ENCODE measurements at regions not wholly inside any gene's neighbourhood (a gene's known extent, or its start where the extent isn't known, plus 50 kb on each side); places are given as distances from the start of the nearest gene placed in this dataset.
"Not testable (repeated sequence)": the region's sequence is repeated elsewhere in the genome, so short reads cannot be mapped to it uniquely, and the experiment has no call there.

- no peak for DNase-seq
Observed at GRCh38 chr18:73163236-73163635, 295.4 kb upstream of the NETO1 start.

DNA sequence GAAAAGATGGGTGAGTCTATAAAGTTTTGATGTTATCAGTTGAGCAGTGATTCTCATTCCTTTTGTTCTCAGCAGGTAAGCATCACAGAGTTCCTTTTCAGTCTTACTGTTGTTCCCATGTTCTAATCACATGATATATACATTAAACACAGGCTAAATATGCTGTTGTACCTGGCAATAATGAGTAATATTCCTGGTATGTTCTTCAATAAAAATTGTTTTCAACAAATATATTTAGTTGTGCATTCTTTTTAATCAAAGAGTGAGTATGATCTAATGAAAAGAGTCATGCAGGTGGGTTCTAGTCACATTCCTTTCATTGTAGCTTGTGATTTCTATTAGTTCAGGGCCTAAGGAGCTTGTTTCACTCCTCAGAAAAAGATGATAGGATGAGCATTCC, 288.3 kb upstream of the NETO1 start:
- no peak for DNase-seq

DNA sequence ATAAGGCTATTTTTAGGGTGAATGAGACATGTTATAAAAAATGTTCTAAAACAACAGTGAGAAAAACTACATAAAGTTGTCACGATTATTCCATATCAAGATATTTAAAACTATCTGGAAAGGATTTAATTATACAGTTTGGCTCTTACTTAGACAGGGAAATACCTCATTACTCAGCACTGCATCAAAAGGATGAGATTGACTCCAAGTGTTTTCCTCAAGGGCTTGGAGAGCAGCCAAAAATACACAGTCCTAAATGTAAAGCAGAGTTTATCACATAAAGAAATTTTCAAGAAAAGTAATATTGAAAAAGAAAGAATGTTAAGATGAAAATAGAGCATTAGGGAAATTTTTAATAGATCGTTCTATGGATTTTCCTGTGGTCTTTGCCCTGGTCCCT, 285.5 kb upstream of the NETO1 start:
- DNase-seq, result no peak

DNA sequence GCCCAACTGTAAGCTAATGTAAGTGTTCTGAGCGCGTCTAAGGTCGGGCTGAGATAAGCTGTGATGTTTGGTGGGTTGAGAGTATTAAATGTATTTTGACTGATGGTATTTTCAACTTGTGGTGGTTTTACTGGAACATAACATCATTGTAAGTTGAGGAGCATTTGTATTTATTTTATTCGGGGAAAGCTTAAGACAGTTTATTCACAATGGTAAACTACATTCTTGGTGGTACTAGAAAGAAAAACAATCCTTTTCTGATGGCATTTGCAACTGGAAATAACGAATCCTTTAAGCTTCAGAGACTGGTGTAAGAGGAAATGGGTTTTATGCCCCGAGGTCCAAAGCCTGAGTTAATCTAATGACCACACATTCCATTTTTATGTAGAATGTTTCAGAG, 283.3 kb upstream of the NETO1 start:
- no peak for DNase-seq

DNA sequence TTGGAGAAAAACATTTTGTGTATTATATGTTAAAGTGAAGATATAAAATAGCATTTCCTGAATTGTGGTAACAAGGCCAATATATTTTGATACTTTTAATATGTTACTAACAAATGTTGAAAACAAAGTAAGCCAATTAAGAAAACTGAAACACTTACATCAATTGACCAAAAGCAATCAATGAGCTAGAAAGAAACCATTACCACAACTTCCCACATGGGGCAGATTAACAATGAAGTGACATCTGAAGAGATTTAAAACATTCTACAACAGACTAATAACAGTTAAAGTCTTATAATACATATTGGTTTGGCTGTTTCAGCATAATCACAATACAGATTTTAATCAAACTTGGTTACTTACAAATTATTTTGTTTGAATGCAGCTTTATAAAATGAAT, 282.4 kb upstream of the NETO1 start:
- no peak for DNase-seq

GRCh38 chr18:73147590-73147989, 279.8 kb upstream of the NETO1 start:
- no peak for DNase-seq

DNA sequence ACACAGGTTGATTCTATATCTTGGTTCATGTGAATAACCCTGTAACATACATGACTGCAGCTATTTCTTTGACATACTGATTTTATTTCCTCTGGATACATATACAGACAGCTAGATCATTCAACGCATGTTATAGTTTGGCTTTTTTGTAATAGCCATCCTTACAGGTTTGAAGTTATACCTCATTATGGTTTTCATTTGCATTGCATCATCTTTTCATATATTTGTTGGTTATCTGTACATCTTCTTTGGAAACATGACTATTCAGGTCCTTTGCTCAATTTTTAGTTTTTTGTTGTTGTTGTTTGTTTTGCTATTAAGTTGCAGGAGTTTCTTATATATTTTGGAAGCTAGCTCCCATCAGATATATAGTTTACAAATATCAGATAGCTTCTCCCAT, 276.2 kb upstream of the NETO1 start:
- DNase-seq, result no peak

DNA sequence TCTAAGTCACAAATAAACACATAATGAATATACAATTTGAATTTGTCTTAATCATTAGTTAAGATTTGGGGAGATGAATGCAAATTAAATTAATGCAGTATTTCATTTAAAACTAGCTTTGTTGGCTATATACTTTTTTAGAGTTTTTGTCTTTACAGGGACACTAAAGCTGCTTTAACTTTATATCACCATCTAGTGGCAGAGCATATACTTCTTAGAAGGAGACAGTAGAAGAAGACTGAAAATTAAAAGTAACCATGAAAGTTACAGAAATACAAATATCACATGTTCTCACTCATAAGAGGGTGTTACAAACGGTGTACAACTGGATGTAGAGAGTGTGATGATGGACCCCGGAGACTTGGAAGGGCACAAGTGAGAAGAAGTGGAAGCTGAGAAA, 268.3 kb upstream of the NETO1 start:
- DNase-seq, result no peak

GRCh38 chr18:73124175-73124574, 256.4 kb upstream of the NETO1 start:
- DNase-seq, result no peak

DNA sequence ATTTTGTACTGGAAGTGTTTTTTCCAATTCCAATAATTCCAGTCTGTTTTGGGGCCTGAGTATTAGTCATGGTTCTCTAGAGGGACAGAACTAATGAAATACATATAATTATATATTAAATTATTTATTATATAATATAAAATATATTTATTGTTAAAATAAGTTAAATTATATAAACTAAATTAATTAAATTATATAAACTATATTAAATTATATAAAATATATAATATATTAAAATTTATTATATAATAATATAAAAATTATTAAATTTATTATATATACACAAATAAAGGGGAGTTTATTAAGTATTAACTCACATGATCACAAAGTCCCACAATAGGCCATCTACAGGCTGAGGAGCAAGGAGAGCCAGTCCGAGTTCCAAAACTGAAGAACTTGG, 253.4 kb upstream of the NETO1 start:
- no peak for DNase-seq

- DNase-seq, result no peak
Observed at GRCh38 chr18:73120626-73121025, 252.8 kb upstream of the NETO1 start.

GRCh38 chr18:73119574-73119973, 251.8 kb upstream of the NETO1 start:
- no peak for DNase-seq

DNA sequence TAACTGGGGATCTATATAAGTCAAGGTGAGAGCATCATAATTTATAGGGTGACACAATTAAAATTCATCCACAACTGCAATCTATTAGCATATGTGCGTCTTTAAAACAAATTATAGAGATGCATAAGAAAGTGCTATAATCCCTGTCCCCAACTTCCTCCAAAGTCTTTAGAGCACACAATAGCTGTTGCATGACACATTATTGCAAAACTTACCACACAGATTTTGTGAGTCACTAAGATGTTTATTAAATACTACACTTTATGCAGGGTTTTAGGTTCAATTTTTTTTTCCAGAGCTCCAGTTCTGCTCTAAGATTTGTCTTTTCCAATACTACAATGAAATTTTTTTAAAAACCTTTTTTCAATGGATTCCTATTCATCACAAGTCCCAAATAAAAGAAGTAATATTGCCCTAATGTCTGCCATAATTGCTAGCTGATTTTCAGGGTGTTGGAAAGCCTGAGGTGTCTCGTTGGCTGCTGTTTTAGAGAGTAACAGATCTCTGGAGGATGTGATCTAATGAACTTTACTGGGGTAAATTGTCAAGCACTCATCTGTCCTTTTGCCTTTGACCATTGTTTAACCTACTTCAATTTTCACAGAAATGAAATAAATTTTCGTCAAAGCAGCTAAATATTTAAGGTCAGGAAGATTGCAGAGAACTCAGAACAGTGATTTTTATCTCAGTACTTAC, 250.5 kb upstream of the NETO1 start:
- DNase-seq, result no peak

DNA sequence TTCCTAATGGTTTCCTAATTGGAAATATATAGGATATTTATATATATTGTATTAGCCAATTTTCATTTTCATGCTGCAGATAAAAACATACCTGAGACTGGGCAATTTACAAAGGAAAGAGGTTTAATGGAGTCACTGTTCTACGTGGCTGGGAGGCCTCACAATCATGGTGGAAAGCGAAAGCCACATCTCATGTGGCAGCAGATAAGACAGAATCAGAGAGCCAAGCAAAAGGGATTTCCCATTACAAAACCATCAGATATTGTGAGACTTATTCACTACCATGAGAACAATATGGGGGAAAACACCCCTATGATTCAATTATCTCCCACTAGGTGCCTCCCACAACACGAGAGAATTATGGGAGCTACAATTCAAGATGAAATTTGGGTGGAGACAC, 242.5 kb upstream of the NETO1 start:
- DNase-seq, result no peak

DNA sequence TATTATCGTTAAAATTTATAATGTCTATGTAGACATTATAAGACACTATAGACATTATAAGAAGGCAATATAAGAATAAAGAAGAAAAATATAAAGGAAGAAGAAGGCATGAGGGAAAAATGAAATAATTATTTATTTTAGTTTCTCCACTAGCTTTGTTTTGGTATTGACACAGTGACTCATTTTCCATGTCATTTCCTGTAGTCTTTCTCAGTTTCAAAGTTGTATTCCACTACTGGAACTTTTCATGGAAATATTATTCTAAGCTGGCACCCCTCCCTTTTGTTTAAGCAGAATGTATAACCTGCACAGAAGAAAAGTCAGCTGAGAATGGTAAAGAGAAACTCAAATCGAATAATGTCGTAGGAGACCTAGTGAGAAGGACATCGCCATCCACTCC, 234.2 kb upstream of the NETO1 start:
- no peak for DNase-seq

DNA sequence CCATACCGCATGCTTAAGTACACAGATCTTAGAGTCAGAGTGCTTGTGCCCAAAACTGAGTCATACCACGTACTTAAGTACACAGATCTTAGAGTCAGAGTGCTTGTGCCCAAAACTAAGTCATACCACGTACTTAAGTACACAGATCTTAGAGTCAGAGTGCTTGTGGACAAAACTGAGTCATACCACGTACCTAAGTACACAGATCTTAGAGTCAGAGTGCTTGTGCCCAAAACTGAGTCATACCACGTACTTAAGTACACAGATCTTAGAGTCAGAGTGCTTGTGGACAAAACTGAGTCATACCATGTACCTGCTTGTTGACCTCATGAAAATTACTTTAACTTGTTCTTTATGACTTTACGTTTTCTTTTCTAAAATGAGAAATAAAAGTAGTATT, 233.7 kb upstream of the NETO1 start:
- DNase-seq, result not testable (repeated sequence)

GRCh38 chr18:73099759-73100158, 232.0 kb upstream of the NETO1 start:
- no peak for DNase-seq

- no peak for DNase-seq
Observed at GRCh38 chr18:73093687-73094250, 226.0 kb upstream of the NETO1 start.

GRCh38 chr18:73088445-73088844, 220.7 kb upstream of the NETO1 start:
- DNase-seq, result no peak

DNA sequence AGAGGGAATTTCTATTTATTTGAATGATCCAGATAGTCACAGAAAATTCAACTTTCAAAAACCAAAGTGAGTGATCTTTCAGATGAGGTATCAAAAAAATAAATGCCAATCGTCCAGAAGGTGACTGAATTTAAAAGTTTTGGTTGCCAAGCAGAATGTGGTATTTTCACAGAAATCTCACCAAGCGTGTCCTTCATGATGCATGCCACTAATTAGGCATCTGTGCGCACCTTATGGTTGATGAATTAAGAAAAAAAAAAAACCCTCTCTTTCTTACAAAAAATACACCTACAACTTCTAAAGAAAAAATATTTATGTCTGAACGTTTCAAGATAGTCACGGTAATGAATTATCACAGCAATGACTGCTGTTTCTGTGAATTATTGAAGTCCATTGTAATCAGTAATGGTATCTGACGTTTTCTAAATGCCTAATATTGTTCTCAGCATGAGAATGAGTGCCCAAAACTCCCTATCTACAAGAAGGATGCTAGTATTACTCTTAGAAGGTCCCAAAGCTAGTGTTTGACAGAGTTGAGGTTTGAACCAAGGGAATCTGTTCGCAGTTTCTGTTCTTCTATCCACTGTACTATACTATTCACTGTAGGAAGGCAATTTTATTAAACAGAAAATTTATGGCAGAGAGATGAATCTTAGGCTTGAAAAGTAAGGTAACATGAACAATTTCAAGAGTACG, 219.6 kb upstream of the NETO1 start:
- DNase-seq, result no peak

- no peak for DNase-seq
Observed at GRCh38 chr18:73079920-73080319, 212.1 kb upstream of the NETO1 start.

DNA sequence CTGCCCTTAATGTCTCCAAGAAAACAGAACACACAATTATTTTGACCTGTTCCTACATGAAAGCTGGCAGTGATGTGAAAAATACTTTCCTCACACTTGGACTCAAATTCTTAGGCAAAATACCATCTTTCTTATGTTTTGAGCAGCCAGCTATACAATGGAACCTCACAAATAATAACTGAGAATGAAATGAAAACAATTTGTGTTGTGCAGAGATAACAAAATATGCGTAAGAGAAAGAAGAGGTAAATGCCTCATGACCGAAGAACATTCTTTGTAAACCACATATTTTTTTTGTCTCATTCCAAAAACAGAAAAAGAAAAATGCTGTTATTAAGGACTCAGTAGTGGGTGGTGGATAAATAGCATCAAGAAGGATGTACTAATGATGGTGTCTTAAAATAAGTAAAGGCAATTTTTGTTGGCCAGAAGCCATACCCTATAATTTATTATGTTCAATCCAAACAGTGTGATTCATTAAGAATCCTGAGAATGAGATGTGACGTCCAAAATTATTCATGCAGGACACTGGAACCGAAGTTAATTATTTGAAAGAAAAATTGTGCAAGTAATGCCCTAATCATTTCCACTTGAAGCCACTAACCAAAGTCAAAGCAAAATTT, 193.0 kb upstream of the NETO1 start:
- no peak for DNase-seq

GRCh38 chr18:73059280-73059679, 191.5 kb upstream of the NETO1 start:
- no peak for DNase-seq

GRCh38 chr18:73047688-73048087, 179.9 kb upstream of the NETO1 start:
- DNase-seq, result no peak

Measured in T1000 (cell line).